ENCODE measurements at regions not wholly inside any gene's neighbourhood (a gene's known extent, or its start where the extent isn't known, plus 50 kb on each side); places are given as distances from the start of the nearest gene placed in this dataset.

GRCh38 chr2:220194630-220195584 lies 567.5 kb downstream of the SLC4A3 start:
- TF ChIP-seq POLR2A (IDR thresholded peaks at IDR 0.05; ENCODE audit: low read depth, low read length) (no peak), TAF1 (IDR thresholded peaks at IDR 0.05; ENCODE audit: low read depth, low read length) (no peak)
